Left lobe of liver (tissue), 2 donors: ENCODE measurements at regions not wholly inside any gene's neighbourhood (a gene's known extent, or its start where the extent isn't known, plus 50 kb on each side); places are given as distances from the start of the nearest gene placed in this dataset.

Source experiments
- ATAC-seq: fragments of 200-7000 bp; cut with Tn5 transposase; one replicate; pipeline ENCODE4 v1.9.1; 2020; ENCODE audit warnings: mild to moderate bottlenecking, moderate library complexity
- DNase-seq: peaks from one replicate; pipeline ENCODE4 v3.0.0-alpha.2; 2020; ENCODE audit warnings: low spot score
- donor health status: DM: no; HTN: no; CAD: no; lungs with moderate emphysema.
- donor health status: DM: no; HTN: yes; CAD: no.

- no peak for ATAC-seq
- no peak for DNase-seq
These were observed 819.6 kb downstream of the TBC1D22A start for GRCh38 chr22:47582067-47582466.

- DNase-seq (no peak), ATAC-seq (no peak)
These were observed 817.7 kb downstream of the TBC1D22A start for GRCh38 chr22:47580121-47580520.

GRCh38 chr22:47576908-47577307, 814.5 kb downstream of the TBC1D22A start:
- ATAC-seq: no peak
- no peak for DNase-seq

- no peak for ATAC-seq
- DNase-seq: no peak
These were observed 812.8 kb downstream of the TBC1D22A start for GRCh38 chr22:47575291-47575690.

GRCh38 chr22:47574556-47574955, 812.1 kb downstream of the TBC1D22A start:
- DNase-seq (no peak), ATAC-seq (no peak)

GRCh38 chr22:47573141-47573540, 810.7 kb downstream of the TBC1D22A start:
- no peak for DNase-seq
- ATAC-seq: no peak

GRCh38 chr22:47572443-47572842, 810.0 kb downstream of the TBC1D22A start:
- ATAC-seq: no peak
- DNase-seq: no peak

- DNase-seq: no peak
- no peak for ATAC-seq
These were observed 809.2 kb downstream of the TBC1D22A start for GRCh38 chr22:47571616-47572015.

- no peak for DNase-seq
- no peak for ATAC-seq
These were observed 808.4 kb downstream of the TBC1D22A start for GRCh38 chr22:47570851-47571250.

- no peak for DNase-seq
- peak; percentile 23 for ATAC-seq
These were observed 807.8 kb downstream of the TBC1D22A start for GRCh38 chr22:47570300-47570685.

GRCh38 chr22:47569389-47570299, 807.2 kb downstream of the TBC1D22A start:
- no peak for ATAC-seq
- DNase-seq: no peak

- no peak for DNase-seq
- no peak for ATAC-seq
These were observed 806.2 kb downstream of the TBC1D22A start for GRCh38 chr22:47568700-47569099.

- ATAC-seq: no peak
- no peak for DNase-seq
These were observed 805.0 kb downstream of the TBC1D22A start for GRCh38 chr22:47567126-47568090.

GRCh38 chr22:47566491-47566890, 804.0 kb downstream of the TBC1D22A start:
- ATAC-seq (no peak), DNase-seq (no peak)

- DNase-seq (no peak), ATAC-seq (no peak)
These were observed 803.2 kb downstream of the TBC1D22A start for GRCh38 chr22:47565607-47566006.

GRCh38 chr22:47564651-47565434, 802.4 kb downstream of the TBC1D22A start:
- ATAC-seq (peak; percentile 48), DNase-seq (no peak)

GRCh38 chr22:47564158-47564450, 801.7 kb downstream of the TBC1D22A start:
- DNase-seq (no peak), ATAC-seq (no peak)

- no peak for ATAC-seq
- DNase-seq: no peak
These were observed 801.1 kb downstream of the TBC1D22A start for GRCh38 chr22:47563406-47564157.

GRCh38 chr22:47561766-47562165, 799.3 kb downstream of the TBC1D22A start:
- ATAC-seq (no peak), DNase-seq (no peak)

- ATAC-seq (no peak), DNase-seq (no peak)
These were observed 798.7 kb downstream of the TBC1D22A start for GRCh38 chr22:47561115-47561675.
